ENCODE measurements at regions not wholly inside any gene's neighbourhood (a gene's known extent, or its start where the extent isn't known, plus 50 kb on each side); places are given as distances from the start of the nearest gene placed in this dataset.

DNA sequence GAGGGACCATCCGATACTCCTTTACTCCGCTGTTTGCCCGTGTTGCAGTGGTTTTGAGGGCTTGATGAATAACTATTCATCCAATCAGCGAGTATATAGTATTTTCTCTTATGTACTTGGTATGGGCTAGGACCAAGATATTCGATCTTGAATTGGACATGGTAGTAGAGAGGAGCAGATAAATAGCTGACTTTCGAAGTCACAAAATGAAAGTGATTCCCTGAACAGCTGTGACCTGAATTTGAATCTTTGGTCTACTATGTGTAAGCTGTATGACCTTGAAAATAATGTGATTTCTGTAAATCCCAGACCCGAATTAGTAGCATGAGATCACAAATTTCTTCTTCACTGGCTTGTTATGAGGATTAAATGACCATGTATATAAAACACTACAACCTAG, 134.4 kb downstream of the TUSC1 start:
- TF ChIP-seq, protein P1, sequence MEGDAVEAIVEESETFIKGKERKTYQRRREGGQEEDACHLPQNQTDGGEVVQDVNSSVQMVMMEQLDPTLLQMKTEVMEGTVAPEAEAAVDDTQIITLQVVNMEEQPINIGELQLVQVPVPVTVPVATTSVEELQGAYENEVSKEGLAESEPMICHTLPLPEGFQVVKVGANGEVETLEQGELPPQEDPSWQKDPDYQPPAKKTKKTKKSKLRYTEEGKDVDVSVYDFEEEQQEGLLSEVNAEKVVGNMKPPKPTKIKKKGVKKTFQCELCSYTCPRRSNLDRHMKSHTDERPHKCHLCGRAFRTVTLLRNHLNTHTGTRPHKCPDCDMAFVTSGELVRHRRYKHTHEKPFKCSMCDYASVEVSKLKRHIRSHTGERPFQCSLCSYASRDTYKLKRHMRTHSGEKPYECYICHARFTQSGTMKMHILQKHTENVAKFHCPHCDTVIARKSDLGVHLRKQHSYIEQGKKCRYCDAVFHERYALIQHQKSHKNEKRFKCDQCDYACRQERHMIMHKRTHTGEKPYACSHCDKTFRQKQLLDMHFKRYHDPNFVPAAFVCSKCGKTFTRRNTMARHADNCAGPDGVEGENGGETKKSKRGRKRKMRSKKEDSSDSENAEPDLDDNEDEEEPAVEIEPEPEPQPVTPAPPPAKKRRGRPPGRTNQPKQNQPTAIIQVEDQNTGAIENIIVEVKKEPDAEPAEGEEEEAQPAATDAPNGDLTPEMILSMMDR (IDR thresholded peaks at IDR 0.05): no peak
- no peak for TF ChIP-seq POLR2A (IDR thresholded peaks at IDR 0.05)
- Histone ChIP-seq H3K9me3 (no peaks in the 10 kb centered on the region), H3K36me3 (no peaks in the 10 kb centered on the region), H3K4me1 (no peaks in the 10 kb centered on the region), H3K27ac (no peak overlapping the region), H3K27me3 (no peaks in the 10 kb centered on the region), H3K4me3 (no peak overlapping the region)
- DNase-seq: no peak

DNA sequence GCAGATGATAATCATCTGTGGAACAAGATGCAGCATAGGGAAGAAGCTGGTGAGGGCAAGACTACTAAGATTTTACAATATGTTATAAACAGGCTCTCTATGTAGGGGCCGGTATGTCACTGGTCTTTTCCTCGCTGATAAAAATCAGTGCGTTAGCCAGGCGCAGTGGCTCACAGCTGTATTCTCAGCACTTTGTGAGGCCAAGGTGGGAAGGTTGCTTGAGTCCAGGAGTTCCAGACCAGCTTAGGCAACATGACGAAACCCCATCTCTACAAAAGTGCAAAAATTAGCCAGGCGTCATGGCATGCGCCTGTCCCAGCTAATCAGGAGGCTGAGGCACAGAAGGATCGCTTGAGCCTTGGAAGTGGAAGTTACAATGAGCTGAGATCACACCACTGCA, 135.9 kb downstream of the TUSC1 start:
- TF ChIP-seq, protein P1 (IDR thresholded peaks at IDR 0.05): no peak
- no peak for TF ChIP-seq POLR2A (IDR thresholded peaks at IDR 0.05)
- Histone ChIP-seq H3K4me3 (no peak overlapping the region), H3K27ac (no peak overlapping the region), H3K9me3 (no peaks in the 10 kb centered on the region), H3K4me1 (no peaks in the 10 kb centered on the region), H3K27me3 (no peaks in the 10 kb centered on the region), H3K36me3 (no peaks in the 10 kb centered on the region)
- no peak for DNase-seq

DNA sequence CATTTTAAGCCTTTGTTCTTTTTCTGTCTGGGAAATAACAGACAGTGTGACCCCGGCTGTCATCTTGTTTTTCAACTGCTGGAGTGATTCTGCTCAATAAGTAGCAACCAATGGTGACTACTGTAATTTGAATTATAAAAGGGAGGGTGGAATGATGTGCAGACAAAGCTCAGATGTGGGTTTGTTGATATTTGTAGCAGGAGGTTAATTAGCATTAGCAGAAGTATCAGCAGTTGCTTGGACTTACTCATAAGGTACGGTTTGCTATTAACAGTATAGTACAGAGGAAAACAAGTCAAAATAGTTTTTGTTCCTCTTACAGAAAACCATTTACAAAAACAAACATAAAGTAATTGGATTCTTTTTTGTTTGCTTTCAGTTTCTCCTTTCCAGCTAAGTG, 140.4 kb downstream of the TUSC1 start:
- Histone ChIP-seq H3K27me3 (no peaks in the 10 kb centered on the region), H3K27ac (no peak overlapping the region), H3K4me1 (no peaks in the 10 kb centered on the region), H3K36me3 (no peaks in the 10 kb centered on the region), H3K9me3 (no peaks in the 10 kb centered on the region), H3K4me3 (no peak overlapping the region)
- DNase-seq: no peak
- no peak for TF ChIP-seq POLR2A (IDR thresholded peaks at IDR 0.05)
- TF ChIP-seq, protein P1 (IDR thresholded peaks at IDR 0.05): no peak

DNA sequence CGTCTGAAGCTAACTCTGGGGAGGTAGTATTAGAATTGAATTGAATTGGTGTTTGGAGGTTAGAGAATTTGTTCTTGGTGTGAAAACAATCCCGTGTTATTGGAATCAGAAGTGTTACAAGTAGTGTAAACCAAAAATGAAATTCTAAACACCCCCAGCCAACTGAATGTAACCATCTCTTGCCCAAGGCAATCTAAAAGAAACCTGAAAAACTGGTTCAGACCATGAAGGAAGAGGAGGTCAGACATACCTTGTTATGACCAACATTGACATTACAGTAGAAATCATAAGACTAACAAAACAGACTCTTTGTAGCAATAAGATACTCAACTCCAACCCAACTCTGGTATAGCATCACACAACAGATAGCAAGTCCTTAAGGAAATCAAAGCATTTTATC, 159.0 kb downstream of the TUSC1 start:
- Histone ChIP-seq H3K4me3 (no peak overlapping the region), H3K27me3 (no peaks in the 10 kb centered on the region), H3K36me3 (no peaks in the 10 kb centered on the region), H3K27ac (no peak overlapping the region), H3K9me3 (no peaks in the 10 kb centered on the region), H3K4me1 (no peaks in the 10 kb centered on the region)
- TF ChIP-seq, protein P1 (IDR thresholded peaks at IDR 0.05): no peak
- no peak for TF ChIP-seq POLR2A (IDR thresholded peaks at IDR 0.05)
- no peak for DNase-seq

DNA sequence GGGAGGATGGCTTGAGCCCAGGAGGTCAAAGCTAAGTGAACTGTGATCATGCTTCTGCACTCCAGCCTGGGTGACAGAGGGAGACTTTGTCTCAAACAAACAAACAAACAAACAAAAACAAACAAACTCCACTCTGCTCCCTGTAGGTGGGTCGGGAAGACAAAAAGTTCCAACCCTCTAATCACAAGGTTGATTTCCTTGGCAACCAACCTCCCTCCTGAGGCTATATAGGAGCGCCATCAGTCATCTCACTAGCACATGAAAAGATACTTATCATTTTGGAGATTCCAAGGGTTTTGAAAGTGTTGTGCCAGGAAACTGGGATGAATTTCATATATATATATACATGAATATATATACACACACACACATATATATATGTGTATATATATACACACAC, 160.5 kb downstream of the TUSC1 start:
- H3K4me1 ChIP-seq: no peaks in the 10 kb centered on the region
- H3K27me3 ChIP-seq: no peaks in the 10 kb centered on the region
- no peaks in the 10 kb centered on the region for H3K9me3 ChIP-seq
- H3K4me3 ChIP-seq: no peak overlapping the region
- H3K27ac ChIP-seq: no peak overlapping the region
- TF ChIP-seq, protein P1 (IDR thresholded peaks at IDR 0.05): no peak
- no peak for TF ChIP-seq POLR2A (IDR thresholded peaks at IDR 0.05)
- no peaks in the 10 kb centered on the region for H3K36me3 ChIP-seq
- no peak for DNase-seq

DNA sequence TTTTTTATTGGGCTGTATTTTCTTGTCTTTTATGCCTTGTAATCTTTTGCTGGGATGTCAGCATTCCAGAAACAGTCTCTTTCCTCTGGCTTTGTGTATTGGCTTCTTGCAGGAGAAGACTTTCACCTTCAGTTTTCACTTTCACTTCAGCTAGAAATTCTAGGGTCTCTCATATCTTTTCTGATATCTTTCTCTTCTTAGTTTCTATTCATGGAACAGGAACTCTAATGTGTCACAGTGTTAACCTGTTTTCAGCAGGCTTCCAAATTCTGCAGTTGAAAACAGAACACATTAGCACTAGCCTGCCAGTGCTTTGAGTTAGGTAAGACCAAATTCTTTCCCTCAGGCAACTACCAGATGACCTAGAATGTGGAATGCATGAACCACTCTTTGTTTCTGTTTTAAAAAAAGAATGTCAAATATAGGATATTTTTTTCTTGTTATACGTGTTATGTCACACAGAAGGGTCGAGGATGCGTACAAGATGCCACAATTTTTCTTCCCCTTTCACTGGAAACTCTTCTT, 164.7 kb downstream of the TUSC1 start:
- Histone ChIP-seq H3K4me3 (no peak overlapping the region), H3K27me3 (no peaks in the 10 kb centered on the region), H3K4me1 (no peaks in the 10 kb centered on the region), H3K9me3 (no peaks in the 10 kb centered on the region), H3K36me3 (no peaks in the 10 kb centered on the region), H3K27ac (no peak overlapping the region)
- TF ChIP-seq, protein P1 (IDR thresholded peaks at IDR 0.05): no peak
- no peak for TF ChIP-seq POLR2A (IDR thresholded peaks at IDR 0.05)
- no peak for DNase-seq

All from Peyer's patch (tissue), 4 donors.